ENCODE measurements at regions not wholly inside any gene's neighbourhood (a gene's known extent, or its start where the extent isn't known, plus 50 kb on each side); places are given as distances from the start of the nearest gene placed in this dataset.

GRCh38 chr6:97462938-97463598, 180.1 kb upstream of the MMS22L start:
- TF ChIP-seq, protein P1, sequence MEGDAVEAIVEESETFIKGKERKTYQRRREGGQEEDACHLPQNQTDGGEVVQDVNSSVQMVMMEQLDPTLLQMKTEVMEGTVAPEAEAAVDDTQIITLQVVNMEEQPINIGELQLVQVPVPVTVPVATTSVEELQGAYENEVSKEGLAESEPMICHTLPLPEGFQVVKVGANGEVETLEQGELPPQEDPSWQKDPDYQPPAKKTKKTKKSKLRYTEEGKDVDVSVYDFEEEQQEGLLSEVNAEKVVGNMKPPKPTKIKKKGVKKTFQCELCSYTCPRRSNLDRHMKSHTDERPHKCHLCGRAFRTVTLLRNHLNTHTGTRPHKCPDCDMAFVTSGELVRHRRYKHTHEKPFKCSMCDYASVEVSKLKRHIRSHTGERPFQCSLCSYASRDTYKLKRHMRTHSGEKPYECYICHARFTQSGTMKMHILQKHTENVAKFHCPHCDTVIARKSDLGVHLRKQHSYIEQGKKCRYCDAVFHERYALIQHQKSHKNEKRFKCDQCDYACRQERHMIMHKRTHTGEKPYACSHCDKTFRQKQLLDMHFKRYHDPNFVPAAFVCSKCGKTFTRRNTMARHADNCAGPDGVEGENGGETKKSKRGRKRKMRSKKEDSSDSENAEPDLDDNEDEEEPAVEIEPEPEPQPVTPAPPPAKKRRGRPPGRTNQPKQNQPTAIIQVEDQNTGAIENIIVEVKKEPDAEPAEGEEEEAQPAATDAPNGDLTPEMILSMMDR (conservative IDR thresholded peaks at IDR 0.05) = no peak

GRCh38 chr6:97465877-97466561, 183.0 kb upstream of the MMS22L start:
- no peak overlapping the region for H3K27ac ChIP-seq
- TF ChIP-seq, protein P1 (conservative IDR thresholded peaks at IDR 0.05) = no peak

More at GRCh38 chr6:97462938-97463598, 180.1 kb upstream of the MMS22L start:
- no peak overlapping the region for H3K27ac ChIP-seq

DNA sequence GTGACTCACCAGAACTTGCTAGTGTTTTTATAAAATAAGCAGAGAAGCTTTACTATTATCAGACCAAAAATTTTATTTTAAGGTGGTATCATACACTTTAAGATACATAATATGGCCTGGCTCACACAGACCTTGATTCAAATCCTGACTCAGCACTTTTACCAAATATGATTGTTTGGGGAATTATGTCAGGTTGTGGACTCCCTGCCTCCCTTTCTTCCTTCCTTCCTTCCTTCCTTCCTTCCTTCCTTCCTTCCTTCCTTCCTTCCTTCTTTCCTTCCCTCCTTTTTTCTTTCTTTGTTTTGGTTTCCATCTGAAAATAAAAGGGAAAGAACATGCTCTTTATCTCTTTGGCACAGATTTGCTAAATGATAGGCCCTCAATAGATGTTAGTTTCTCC, 186.0 kb upstream of the MMS22L start:
- TF ChIP-seq, protein P1 (conservative IDR thresholded peaks at IDR 0.05) = no peak
- H3K27ac ChIP-seq = no peak overlapping the region

GRCh38 chr6:97469451-97469850, 186.4 kb upstream of the MMS22L start:
- TF ChIP-seq, protein P1 (conservative IDR thresholded peaks at IDR 0.05) = no peak
- H3K27ac ChIP-seq = no peak overlapping the region

GRCh38 chr6:97470322-97470721, 187.3 kb upstream of the MMS22L start:
- no peak overlapping the region for H3K27ac ChIP-seq
- TF ChIP-seq, protein P1 (conservative IDR thresholded peaks at IDR 0.05) = no peak

- TF ChIP-seq, protein P1 (conservative IDR thresholded peaks at IDR 0.05) = no peak
- no peak overlapping the region for H3K27ac ChIP-seq
Measured at GRCh38 chr6:97473979-97474378, 191.0 kb upstream of the MMS22L start.

- H3K27ac ChIP-seq = no peak overlapping the region
- TF ChIP-seq, protein P1 (conservative IDR thresholded peaks at IDR 0.05) = peak; percentile 91
Measured at GRCh38 chr6:97497713-97498331, 214.8 kb upstream of the MMS22L start.
